C1 segment of cervical spinal cord (tissue), 14 donors: ENCODE measurements at regions not wholly inside any gene's neighbourhood (a gene's known extent, or its start where the extent isn't known, plus 50 kb on each side); places are given as distances from the start of the nearest gene placed in this dataset.
A peak's percentile ranks its signal among the peaks of the same experiment; 100 is the strongest.
"Not testable (repeated sequence)": the region's sequence is repeated elsewhere in the genome, so short reads cannot be mapped to it uniquely, and the experiment has no call there.

Source experiments
- DNase-seq, 14 donors: peaks; one replicate each; lab custom pipeline; 2025; lab: John Stamatoyannopoulos, UW

DNA sequence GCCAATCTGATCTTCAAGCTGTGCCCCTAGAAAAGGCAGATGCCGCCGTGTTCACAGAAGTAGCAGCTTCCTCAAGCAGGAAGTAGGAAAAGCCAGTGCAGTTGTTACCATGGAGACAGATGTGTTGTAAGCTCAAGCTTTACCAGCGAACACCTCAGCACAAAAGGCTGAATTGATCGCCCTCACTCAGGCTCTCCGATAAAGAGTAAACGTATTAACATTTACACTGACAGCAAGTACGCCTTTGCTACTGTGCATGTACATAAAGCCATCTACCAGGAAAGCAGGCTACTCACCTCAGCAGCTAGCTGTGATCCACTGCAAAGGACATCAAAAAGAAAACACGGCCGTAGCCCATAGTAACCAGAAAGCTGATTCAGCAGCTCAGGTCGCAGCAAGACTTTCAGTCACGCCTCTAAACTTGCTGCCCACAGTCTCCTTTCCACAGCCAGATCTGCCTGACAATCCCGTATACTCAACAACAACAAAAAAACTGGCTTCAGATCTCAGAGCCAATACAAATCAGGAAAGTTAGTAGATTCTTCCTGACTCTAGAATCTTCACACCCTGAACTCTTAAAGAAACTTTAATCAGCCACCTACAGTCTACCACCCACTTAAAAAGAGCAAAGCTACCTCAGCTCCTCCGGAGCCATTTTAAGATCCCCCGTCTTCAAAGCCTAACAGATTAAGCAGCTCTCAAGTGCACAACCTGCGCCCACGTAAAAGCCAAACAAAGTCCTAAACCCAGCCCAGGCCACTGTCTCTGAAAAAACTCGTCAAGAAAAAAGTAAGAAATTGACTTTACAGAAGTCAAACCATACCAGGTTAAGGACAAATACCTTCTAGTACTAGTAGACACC, 160.0 kb downstream of the DEFB131A start:
- not testable (repeated sequence) for DNase-seq

DNA sequence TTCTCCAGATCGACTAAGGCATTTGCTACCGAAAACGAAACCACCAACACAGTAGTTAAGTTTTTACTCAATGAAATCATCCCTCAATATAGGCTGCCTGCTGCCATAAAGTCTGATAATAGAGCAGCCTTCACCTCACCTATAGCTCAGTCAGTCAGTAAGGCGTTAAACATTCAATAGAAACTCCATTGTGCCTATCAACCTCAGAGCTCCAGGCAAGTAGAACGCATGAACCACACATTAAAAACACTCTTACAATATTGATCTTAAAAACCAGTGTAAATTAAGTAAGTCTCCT, 160.6 kb downstream of the DEFB131A start:
- DNase-seq: not testable (repeated sequence)

DNA sequence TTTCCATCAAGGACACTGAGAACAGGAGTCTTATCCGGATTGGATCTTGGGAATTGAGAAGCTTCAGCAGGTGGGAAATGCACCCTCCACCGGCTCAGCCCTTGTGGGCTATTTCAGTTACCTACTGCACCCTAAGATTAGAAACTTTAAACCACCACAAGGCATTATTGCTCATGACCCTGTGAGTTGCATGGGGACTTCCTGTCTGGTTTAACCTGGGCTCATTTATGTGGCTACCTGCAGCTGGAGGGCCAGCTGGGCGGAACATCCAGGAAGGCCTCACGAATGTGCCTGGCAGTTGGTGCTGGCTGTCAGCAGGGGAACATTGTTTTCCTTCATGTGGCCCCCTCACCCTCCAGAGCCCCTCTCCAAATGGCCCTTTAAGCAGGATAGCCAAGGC, 164.1 kb downstream of the DEFB131A start:
- no peak for DNase-seq

DNA sequence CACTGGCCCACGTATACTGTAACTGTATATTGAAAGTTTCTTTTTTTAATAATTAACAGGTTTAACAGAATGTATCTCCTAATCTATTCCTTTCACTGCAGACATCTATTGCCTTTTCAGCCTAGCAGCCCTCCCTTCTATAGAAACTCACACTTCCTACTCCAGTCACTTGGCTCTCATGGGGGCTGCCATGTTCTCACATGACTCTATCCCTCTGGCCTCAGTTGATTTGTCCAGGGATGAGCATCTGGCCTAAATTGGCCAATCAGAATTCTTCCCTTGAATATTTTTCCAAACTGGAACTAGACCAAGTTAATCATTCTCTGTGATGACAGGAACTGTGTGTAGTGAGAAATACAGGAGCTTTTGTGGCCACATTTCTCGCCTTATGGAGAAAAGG, 166.1 kb downstream of the DEFB131A start:
- DNase-seq: not testable (repeated sequence)

DNA sequence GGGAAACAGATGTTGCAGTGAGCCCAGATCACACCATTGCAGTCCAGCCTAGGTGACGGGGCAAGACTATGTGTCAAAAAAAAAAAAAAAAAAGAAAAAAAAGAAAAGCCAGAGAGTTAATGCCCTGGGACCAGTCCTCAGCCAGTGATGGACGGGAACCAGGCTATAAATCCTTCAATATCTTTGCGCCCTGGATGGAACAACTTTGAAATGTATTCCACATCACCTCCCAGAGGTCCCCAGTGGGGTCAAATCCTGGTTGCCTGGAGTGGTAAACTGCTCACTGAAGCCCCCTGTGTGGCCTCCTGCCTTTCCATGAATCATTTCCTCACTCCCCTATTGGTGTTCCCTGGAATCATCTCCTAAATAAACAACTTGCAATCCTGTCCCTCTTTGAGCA, 166.9 kb downstream of the DEFB131A start:
- no peak for DNase-seq

DNA sequence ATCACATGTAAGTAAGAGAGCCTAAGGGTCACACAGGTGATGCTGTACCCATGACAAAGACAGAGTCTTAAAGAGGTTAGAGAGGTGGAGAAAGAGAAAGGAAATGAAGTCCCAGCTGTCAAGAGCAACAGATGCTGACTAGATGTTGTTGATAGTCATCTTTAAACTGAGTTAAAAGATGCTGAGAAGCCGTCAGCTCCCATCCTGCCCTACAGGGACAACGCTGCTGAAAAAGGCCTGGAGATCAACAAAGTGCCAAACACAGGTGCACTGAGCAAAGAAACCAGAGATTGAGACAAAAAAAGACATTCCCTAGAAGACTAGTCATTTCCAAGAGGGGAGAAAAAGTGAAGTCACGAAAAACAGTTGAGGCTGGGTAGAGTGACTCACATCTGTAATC, 145.0 kb upstream of the DRD5 start:
- not testable (repeated sequence) for DNase-seq

DNA sequence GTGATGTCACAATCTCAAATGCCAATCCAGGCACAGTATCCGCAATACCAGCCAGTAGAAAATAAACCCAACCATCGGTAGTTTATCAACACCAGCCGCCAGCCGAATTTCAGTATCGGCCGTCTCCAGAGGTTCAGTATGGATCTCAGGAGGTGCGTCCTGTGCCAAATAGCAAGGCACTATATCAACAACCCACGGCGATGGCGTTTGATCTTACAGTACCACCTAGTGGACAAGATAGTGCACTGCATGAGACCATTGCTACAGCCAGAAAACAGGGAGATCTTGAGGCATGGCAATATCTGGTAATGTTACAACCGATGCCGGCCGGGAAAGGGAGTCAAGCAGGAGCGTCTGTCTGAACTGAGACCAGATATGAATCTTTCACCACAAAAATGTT, 121.8 kb upstream of the DRD5 start:
- not testable (repeated sequence) for DNase-seq

DNA sequence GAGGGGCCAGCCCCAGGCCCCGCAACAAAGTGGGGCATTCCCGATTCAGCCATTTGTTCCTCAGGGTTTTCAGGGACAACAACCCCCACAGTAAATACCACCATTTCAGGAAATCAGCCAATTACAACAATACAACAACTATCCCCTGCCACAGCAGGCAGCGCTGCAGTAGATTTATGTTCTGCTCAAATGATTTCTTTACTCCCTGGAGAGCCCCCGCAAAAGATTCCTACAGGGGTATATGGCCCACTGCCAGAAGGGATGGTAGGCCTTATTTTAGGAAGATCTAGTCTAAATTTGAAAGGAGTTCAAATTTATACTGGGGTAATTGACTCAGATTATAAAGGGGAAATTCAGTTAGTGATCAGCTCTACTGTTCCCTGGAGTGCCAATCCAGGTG, 120.5 kb upstream of the DRD5 start:
- not testable (repeated sequence) for DNase-seq

DNA sequence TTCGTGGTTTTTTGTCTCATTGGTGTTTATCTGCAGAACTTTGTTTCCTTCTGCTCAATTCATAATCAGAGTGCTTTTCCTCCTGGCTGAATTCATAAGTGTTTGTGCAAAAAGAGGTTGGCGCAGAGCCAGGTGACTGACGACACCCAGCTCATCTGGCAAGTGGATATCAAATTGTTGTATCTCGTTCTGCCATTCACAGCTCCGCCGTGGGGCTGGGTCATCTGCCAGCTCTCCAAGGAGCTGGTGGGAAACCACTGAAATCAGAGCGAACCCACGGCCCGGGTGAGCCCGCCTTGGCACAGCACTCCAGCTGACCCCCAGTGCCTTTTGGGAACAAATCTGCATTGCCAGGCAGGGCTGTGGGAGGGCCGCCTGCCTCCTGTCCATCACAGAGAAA, 110.7 kb upstream of the DRD5 start:
- not testable (repeated sequence) for DNase-seq

DNA sequence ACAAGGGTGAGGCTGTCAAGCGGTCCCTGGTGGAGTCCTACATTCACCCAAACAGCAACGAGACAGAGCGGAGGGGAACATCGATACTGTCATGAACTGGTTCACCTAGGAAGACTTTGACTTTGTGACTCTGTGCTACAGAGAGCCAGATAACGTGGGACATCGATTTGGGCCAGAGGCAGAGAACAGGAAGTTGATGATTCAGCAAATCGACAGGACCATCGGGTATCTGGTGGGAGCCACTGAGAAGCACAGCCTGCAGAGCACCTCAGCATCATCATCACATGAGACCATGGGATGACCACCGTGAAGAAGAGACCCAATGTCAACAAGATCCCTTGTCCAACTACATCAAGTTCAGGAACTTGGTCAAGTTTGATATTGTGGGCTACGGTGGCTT, 104.1 kb upstream of the DRD5 start:
- DNase-seq: not testable (repeated sequence)

DNA sequence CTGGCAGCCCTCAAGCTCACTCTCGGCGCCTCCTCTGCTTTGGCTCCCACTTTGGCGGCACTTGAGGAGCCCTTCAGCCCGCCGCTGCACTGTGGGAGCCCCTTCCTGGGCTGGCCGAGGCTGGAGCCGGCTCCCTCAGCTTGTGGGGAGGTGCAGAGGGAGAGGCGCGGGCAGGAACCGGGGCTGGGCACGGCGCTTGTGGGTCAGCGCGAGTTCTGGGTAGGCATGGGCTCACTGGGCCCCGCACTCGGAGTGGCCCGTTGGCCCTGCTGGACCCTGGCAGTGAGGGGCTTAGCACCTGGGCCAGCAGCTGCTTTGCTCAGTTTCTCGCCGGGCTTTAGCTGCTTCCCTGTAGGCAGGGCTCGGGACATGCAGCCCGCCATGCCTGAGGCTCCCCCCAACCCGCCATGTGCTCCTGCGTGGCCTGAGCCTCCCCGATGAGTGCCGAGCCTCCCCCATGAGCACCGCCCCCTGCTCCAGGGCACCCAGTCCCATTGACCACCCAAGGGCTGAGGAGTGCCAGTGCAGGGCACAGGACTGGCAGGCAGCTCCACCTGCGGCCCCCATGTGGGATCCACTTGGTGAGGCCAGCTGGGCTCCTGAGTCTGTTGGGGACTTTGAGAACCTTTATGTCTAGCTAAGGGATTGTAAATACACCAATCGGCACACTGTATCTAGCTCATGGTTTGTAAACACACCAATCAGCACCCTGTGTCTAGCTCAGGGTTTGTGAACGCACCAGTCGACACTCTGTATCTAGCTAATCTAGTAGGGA, 101.5 kb upstream of the DRD5 start:
- DNase-seq: no peak

DNA sequence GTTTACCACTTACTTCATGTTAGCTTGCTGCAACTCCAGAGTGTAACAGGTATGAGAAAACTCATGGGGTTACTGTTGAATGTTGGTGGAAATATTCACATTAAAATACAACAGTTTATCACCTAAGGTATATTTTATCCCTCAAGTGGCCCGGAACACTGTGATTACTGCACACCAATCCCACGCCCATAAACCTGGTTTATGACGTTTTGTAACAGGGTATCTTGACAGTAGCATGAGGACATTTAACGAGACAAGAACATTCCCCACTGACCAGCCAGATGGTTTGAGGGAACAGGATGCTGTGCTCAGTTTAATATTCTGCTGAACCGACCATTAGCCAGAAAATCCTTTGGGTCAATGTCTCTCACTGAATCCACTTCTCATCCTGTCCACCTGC, 98.3 kb upstream of the DRD5 start:
- DNase-seq: not testable (repeated sequence)

DNA sequence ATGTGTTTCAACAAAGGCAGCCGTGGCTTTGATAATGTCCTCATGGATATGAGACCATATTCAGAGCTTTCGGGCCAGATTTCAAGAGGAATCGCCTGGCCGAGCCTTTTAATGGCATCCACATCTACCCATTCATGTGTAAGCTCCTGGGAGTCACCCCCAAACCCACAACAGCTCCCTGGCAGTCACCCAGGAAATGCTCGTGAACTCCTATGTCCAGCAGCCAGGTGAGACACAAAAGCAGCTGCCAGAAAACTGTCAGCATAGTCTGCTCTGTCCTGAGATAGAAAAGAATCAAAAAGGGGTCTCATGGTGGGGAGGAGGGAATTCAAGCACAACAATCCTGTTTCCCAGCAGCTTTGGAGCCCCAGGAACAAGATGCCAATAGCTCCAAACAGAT, 96.4 kb upstream of the DRD5 start:
- DNase-seq: not testable (repeated sequence)

DNA sequence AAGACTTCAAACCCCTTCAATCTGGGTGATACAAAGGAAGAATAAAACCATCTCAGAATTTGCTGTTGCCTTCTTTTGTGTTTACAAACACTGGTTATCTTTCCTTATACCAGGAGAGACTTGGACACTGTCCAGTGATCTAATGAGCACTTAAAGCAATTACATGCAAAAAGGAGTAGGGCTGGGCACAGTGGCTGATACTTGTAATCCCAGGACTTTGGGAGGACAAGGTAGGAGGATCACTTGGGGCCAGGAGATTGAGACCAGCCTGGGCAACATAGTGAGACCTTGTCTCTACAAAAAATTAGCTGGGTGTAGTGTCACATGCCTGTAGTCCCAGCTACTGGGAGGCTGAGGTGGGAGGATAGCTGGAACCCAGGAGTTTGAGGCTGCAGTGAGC, 95.7 kb upstream of the DRD5 start:
- no peak for DNase-seq

DNA sequence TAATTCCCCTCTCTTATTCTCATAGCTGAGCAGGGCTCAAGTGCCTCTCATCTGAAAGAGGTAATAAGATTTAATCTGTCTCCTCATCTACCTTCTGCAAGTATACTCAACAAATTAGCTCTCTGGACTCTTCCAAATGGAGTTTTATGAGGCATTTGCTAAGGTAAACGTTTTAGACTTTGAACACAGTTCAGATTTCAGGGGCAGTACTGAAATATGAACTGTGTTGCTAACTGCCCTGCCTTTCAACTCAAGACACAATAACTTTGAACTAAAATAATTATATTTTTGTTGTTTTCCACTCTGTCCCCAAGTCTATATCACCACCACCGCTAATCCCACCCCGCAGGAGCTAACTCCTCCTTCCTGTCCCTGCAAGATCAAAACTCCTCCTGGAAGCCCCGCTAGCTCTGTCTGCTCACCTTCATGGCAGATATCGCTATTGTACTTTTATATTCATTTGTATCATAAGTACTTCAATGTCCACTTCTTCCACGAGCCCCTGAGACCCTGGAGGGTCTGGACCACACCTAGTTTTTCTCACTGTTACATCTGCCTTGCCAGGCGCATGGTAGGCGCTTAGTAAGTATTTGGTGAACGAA, 90.7 kb upstream of the DRD5 start:
- DNase-seq: not testable (repeated sequence)

DNA sequence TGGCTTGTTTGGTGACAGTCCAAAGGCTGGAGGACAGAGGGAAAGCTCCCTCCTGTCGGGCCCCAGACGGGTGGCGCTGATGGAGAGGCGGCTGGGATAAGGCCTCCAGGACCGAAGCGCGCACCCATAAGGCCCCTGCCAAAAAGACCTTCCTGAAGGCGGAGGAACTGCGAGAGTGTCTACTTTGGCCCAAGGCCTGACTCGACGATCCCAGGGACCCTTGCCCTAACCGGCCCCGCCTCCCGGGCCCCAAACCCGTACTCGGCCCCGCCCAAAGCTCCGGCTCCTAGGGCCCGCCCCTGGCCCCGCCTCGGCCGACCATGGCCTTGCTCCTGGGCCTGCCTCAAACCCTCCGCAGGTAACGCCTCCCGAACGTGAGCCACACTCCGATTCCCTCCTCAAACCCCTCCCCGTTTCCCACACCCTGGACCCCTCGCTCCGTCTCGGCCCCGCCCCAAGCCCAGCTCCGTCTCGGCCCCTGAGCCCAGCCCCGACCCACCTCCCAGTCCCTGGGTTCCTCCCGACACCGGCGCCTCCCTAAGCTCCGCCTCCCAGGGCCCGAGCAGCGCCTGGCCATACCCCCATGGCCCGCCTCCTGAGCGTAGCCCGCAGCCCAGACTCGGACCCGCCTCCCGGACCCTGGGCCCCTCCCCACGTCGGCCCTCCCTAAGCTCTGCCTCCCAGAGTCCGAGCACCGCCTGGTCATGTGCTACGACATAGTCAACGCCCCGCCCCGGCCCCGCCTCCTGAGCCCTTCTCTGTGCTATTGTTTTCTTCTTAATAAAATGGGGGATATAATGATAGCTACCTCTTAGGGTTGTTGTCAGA, 90.0 kb upstream of the DRD5 start:
- peak; percentile 29 to 94 (median 90) for DNase-seq

DNA sequence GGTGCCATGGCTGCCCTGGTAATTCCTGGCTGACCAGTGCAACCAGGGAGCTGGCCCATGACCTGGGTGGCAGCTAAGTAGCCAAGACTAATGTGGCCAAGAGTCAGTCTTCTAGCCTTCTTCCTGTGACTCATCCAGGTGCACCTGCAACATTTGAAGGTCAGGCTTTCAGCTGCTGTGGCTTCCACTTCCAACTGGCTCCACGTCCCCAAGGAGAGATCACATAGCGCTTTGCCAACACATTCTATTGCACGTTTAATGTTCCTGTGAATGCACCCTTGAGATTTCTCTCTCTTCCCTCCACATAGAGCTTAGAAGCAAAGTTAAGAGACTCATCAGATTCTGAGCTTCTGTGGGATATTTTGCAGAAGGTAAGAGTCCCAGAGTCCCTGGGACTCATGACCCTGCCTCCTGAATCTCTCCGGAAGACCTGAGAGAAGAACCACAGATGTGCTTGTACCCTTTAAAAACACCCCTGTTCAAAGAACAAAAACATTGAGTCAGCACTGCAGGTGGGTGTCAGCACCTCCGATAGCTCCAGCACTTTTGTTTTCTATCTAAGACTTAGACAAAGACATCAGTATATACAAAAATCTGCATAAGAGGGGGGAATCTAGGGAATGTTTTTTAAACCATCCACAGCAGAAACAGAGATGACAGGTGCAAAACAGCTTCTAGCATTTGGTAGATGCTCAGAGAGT, 88.5 kb upstream of the DRD5 start:
- not testable (repeated sequence) for DNase-seq

DNA sequence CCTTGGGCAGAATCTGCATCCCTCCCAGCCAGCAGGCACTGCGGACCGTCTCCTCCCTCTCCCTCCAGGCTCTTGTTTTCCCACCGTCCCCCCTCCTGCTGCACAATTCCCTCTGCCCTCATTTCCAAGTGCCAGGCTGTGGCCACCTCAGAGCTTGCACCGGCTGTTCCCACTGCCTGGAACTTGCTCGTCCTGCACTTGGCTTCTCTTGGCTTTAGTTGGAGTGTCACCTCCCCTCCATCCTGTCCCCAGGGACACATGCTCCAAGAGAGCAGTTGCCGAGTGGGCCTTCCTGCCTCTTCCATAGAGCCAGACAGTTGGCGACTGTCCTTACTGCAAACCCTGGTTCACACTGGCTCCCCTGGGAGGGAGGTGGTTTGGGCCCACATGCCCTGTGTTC, 87.0 kb upstream of the DRD5 start:
- not testable (repeated sequence) for DNase-seq

DNA sequence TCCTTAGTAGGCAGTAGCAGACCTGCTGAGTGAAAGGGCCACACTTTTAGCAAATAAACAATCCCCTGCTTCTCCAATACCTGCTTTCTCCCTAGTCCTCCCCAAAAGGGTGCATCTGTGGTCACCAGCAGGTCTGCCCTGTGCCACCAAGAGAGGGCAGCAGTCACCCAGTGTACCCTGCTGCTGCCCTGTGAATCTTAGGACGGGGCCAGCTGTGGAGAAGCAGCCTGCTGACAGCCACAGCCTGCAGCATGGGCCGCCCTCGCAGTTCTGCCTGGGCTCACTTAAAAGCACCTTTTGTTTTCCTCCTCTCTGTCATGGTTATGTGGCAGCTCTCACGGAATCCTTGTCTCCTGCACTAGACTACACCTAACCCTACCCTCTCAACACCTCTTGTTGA, 85.4 kb upstream of the DRD5 start:
- DNase-seq: not testable (repeated sequence)

DNA sequence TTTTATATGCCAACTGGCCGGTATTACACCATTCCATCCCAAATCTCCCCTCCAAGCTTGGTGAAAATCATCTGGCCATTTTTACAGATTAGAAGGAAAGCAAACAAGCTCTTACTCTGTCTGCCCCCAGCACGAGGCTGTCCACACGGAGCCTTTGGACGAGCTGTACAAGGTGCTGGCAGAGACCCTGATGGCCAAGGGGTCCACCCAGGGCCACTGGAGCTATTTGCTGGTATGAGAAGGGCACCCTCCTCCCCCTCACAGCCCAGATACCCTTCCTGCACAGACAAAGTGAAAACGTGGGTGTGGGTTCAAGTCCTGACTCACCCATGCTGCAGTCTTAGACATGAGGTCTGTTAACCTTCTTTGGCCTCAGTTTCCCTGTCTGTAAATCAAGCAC, 84.9 kb upstream of the DRD5 start:
- not testable (repeated sequence) for DNase-seq

DNA sequence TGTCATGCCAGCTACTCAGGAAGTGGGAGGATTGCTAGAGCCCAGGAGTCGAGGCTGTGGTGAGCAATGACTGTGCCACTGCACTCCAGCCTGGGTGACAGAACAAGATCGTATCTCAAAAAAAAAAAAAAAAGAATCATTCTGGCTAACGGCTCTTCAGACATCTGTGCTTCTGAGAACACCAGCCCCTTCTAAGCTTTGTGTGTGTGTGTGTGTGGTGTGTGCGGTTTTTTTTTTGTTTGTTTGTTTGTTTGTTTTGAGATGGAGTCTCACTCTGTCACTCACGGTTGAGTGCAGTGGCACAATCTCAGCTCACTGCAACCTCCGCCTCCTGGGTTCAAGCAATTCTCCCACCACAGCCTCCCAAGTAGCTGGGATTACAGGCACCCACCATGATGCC, 79.4 kb upstream of the DRD5 start:
- not testable (repeated sequence) for DNase-seq
